ENCODE measurements at regions not wholly inside any gene's neighbourhood (a gene's known extent, or its start where the extent isn't known, plus 50 kb on each side); places are given as distances from the start of the nearest gene placed in this dataset.

DNA sequence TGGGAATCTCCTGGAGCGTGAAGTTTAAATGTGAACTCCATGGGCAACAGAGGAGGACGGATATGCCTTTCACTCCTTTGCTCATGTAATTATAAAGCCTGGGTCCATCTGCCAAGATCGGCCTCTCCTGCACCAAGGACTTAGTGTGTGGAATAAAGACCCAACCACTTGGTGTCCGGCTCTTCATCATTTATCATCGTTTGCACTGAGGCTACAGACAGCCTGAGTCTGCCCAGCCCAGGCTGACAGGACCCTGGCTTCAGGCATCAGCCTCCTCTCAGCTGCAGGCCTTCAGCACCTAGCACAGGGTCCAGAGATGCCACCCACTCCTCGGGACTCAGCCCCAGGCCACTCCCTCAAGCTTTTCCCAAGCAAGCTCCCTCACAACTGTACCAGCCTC, 206.8 kb upstream of the IPO5 start:
- Histone ChIP-seq H4K20me1 (ENCODE audit: insufficient read depth) (no peaks in the 10 kb centered on the region), H3F3A (replicated peaks; ENCODE audit: insufficient read depth) (no peaks in the 10 kb centered on the region), H3K9ac (no peak overlapping the region), H3K79me2 (ENCODE audit: insufficient read depth) (no peaks in the 10 kb centered on the region), H3K27ac (ENCODE audit: low read depth in 2 of 2, low read length in 1 of 2) (no peak overlapping the region), H3K4me1 (ENCODE audit: control insufficient read depth in 1 of 2, insufficient read depth in 2 of 2, low read depth in 1 of 2, low read length in 1 of 2) (no peaks in the 10 kb centered on the region), H2AFZ (ENCODE audit: low read depth) (no peak overlapping the region), H3K9me3 (no peaks in the 10 kb centered on the region), H3K4me2 (no peak overlapping the region), H3K27me3 (ENCODE audit: insufficient read depth) (no peaks in the 10 kb centered on the region), H3K36me3 (replicated peaks in 1 of 2; ENCODE audit: control insufficient read depth in 1 of 2, insufficient read depth in 2 of 2, low read length in 1 of 2) (no peaks in the 10 kb centered on the region), H3K9me2 (no peaks in the 10 kb centered on the region), H3K4me3 (ENCODE audit: low read depth in 2 of 2, low read length in 1 of 2) (no peak overlapping the region)
- WGBS (ENCODE audit: low lambda C conversion rate): 35% methylated on average over 6 of the region's 6 CpGs
- ChIA-PET POLR2A (no interaction called here), CTCF (no interaction called here)
- no peak for DNase-seq
- TF ChIP-seq GATA2 (CRISPR knock-in tag; IDR thresholded peaks at IDR 0.05): no peak
- TF ChIP-seq SMC3 (IDR thresholded peaks at IDR 0.05; ENCODE audit: low read depth, low read length): no peak
- TF ChIP-seq EZH2phosphoT487 (IDR thresholded peaks at IDR 0.05; ENCODE audit: borderline replicate concordance, low read depth): no peak
- TF ChIP-seq RXRA (IDR thresholded peaks at IDR 0.05; ENCODE audit: borderline replicate concordance, low read depth): no peak
- no peak for TF ChIP-seq GABPA (IDR thresholded peaks at IDR 0.05; ENCODE audit: low read depth)
- no peak for TF ChIP-seq FOXM1 (IDR thresholded peaks at IDR 0.05; ENCODE audit: low read depth)
- no peak for TF ChIP-seq USF1 (IDR thresholded peaks at IDR 0.05; ENCODE audit: borderline replicate concordance, low read depth)
- TF ChIP-seq, protein P1, sequence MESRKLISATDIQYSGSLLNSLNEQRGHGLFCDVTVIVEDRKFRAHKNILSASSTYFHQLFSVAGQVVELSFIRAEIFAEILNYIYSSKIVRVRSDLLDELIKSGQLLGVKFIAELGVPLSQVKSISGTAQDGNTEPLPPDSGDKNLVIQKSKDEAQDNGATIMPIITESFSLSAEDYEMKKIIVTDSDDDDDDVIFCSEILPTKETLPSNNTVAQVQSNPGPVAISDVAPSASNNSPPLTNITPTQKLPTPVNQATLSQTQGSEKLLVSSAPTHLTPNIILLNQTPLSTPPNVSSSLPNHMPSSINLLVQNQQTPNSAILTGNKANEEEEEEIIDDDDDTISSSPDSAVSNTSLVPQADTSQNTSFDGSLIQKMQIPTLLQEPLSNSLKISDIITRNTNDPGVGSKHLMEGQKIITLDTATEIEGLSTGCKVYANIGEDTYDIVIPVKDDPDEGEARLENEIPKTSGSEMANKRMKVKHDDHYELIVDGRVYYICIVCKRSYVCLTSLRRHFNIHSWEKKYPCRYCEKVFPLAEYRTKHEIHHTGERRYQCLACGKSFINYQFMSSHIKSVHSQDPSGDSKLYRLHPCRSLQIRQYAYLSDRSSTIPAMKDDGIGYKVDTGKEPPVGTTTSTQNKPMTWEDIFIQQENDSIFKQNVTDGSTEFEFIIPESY (IDR thresholded peaks at IDR 0.05; ENCODE audit: borderline replicate concordance, low read depth): no peak
- TF ChIP-seq ELF1 (IDR thresholded peaks at IDR 0.05): no peak
- no peak for TF ChIP-seq FOXJ3 (CRISPR knock-in tag; IDR thresholded peaks at IDR 0.05)
- no peak for TF ChIP-seq REST (IDR thresholded peaks at IDR 0.05; ENCODE audit: low read depth, low read length)
- TF ChIP-seq TEAD4 (IDR thresholded peaks at IDR 0.05; ENCODE audit: borderline replicate concordance, insufficient read depth): no peak
- TF ChIP-seq TCF12 (IDR thresholded peaks at IDR 0.05): no peak
